ENCODE measurements at regions not wholly inside any gene's neighbourhood (a gene's known extent, or its start where the extent isn't known, plus 50 kb on each side); places are given as distances from the start of the nearest gene placed in this dataset.

GRCh38 chr17:63171428-63172393 lies 205.7 kb downstream of the TANC2 start:
- DNase-seq (peak in 2 of 3 donors; percentile 44 to 57), ATAC-seq (ENCODE audit: insufficient read depth, low FRiP score) (no peak)
- Histone ChIP-seq H3K4me1 (ENCODE audit: control insufficient read depth in 5 of 5, insufficient read depth in 5 of 5, low read length in 5 of 5) (peaks cover 0 to 8% (median 0%) of the 10 kb centered on the region in 5 donors), H3K36me3 (ENCODE audit: control insufficient read depth in 4 of 4, insufficient read depth in 4 of 4, low read length in 4 of 4) (peaks cover 0 to 2% (median 0%) of the 10 kb centered on the region in 4 donors), H3K27me3 (ENCODE audit: control insufficient read depth in 3 of 3, insufficient read depth in 3 of 3, low read length in 2 of 3) (no peaks in the 10 kb centered on the region), H3K4me3 (no peak overlapping the region), H3K9me3 (ENCODE audit: control insufficient read depth in 4 of 4, insufficient read depth in 3 of 4, low read length in 3 of 4) (no peaks in the 10 kb centered on the region), H3K9ac (ENCODE audit: insufficient read depth in 1 of 2, low read length in 2 of 2) (peak overlapping the region in 1 of 2 donors; percentile 3), H3K27ac (ENCODE audit: low read depth in 1 of 2, low read length in 1 of 2) (no peak overlapping the region)
- no peak for TF ChIP-seq CTCF (IDR thresholded peaks at IDR 0.05; ENCODE audit: control extremely low read depth, extremely low read depth)
- WGBS, 2 donors: 89 to 94% methylated on average over 5 of the region's 5 CpGs

- 77 to 81% methylated on average over 1 of the region's 1 CpG for WGBS, 2 donors
- H3K4me1 ChIP-seq (ENCODE audit: control insufficient read depth in 5 of 5, insufficient read depth in 5 of 5, low read length in 5 of 5): peaks cover 0 to 13% (median 0%) of the 10 kb centered on the region in 5 donors
- DNase-seq (peak in 1 of 3 donors; percentile 31), ATAC-seq (ENCODE audit: insufficient read depth, low FRiP score) (no peak)
- H3K9ac ChIP-seq (ENCODE audit: insufficient read depth in 1 of 2, low read length in 2 of 2): no peak overlapping the region
- no peaks in the 10 kb centered on the region for H3K9me3 ChIP-seq (ENCODE audit: control insufficient read depth in 4 of 4, insufficient read depth in 3 of 4, low read length in 3 of 4)
- H3K4me3 ChIP-seq: no peak overlapping the region
- peaks cover 0 to 2% (median 0%) of the 10 kb centered on the region in 4 donors for H3K36me3 ChIP-seq (ENCODE audit: control insufficient read depth in 4 of 4, insufficient read depth in 4 of 4, low read length in 4 of 4)
- no peak overlapping the region for H3K27ac ChIP-seq (ENCODE audit: low read depth in 1 of 2, low read length in 1 of 2)
- H3K27me3 ChIP-seq (ENCODE audit: control insufficient read depth in 3 of 3, insufficient read depth in 3 of 3, low read length in 2 of 3): no peaks in the 10 kb centered on the region
- TF ChIP-seq CTCF (IDR thresholded peaks at IDR 0.05; ENCODE audit: control extremely low read depth, extremely low read depth): no peak
Observed at GRCh38 chr17:63173450-63173849, 207.4 kb downstream of the TANC2 start.

- H3K4me1 ChIP-seq (ENCODE audit: control insufficient read depth in 5 of 5, insufficient read depth in 5 of 5, low read length in 5 of 5): peaks cover 0 to 17% (median 0%) of the 10 kb centered on the region in 5 donors
- H3K4me3 ChIP-seq: no peak overlapping the region
- WGBS, 2 donors: 86 to 97% methylated on average over 1 of the region's 1 CpG
- H3K27me3 ChIP-seq (ENCODE audit: control insufficient read depth in 3 of 3, insufficient read depth in 3 of 3, low read length in 2 of 3): no peaks in the 10 kb centered on the region
- no peaks in the 10 kb centered on the region for H3K9me3 ChIP-seq (ENCODE audit: control insufficient read depth in 4 of 4, insufficient read depth in 3 of 4, low read length in 3 of 4)
- H3K9ac ChIP-seq (ENCODE audit: insufficient read depth in 1 of 2, low read length in 2 of 2): no peak overlapping the region
- DNase-seq (no peak), ATAC-seq (ENCODE audit: insufficient read depth, low FRiP score) (no peak)
- no peak for TF ChIP-seq CTCF (IDR thresholded peaks at IDR 0.05; ENCODE audit: control extremely low read depth, extremely low read depth)
- H3K36me3 ChIP-seq (ENCODE audit: control insufficient read depth in 4 of 4, insufficient read depth in 4 of 4, low read length in 4 of 4): peaks cover 0 to under 1% (median 0%) of the 10 kb centered on the region in 4 donors
- H3K27ac ChIP-seq (ENCODE audit: low read depth in 1 of 2, low read length in 1 of 2): no peak overlapping the region
Observed at GRCh38 chr17:63173903-63174302, 207.9 kb downstream of the TANC2 start.
